Heart right ventricle (tissue), 16 donors: ENCODE measurements at regions not wholly inside any gene's neighbourhood (a gene's known extent, or its start where the extent isn't known, plus 50 kb on each side); places are given as distances from the start of the nearest gene placed in this dataset.

Experiments
- ATAC-seq, 8 donors: fragments of 200-7000 bp; cut with Tn5 transposase; one replicate each; pipeline ENCODE4 v1.9.1; 2020; ENCODE audit warnings: mild to moderate bottlenecking in 8 of 8, moderate library complexity in 8 of 8, moderate number of reproducible peaks in 1 of 8
- DNase-seq, 2 donors: peaks; one replicate each; pipeline ENCODE4 v3.0.0-alpha.2; 2020
- H3K27ac ChIP-seq, 10 donors: fragments of 200-600 bp; sonication (generic) in 2 of 10; one replicate each; pipeline versions ENCODE4 v1.5.0 to v1.8.0; 2020 to 2022; ENCODE audit warnings: mild to moderate bottlenecking in 3 of 10
- H3K27me3 ChIP-seq, 7 donors: fragments of 200-600 bp; one replicate each; pipeline ENCODE4 v1.8.0; 2021 to 2022; ENCODE audit warnings: mild to moderate bottlenecking in 2 of 7
- H3K36me3 ChIP-seq, 9 donors: fragments of 200-600 bp; sonication (generic) in 1 of 9; one replicate each; pipeline versions ENCODE4 v1.5.0 to v1.8.0; 2020 to 2022; ENCODE audit warnings: mild to moderate bottlenecking in 2 of 9
- H3K4me1 ChIP-seq, 9 donors: fragments of 200-600 bp; sonication (generic) in 1 of 9; one replicate each; pipeline versions ENCODE4 v1.5.0 to v1.8.0; 2020 to 2022; ENCODE audit warnings: mild to moderate bottlenecking in 4 of 9
- H3K4me3 ChIP-seq, 10 donors: fragments of 200-600 bp; sonication (generic) in 2 of 10; one replicate each; pipeline versions ENCODE4 v1.5.0 to v1.8.0; 2020 to 2022; ENCODE audit warnings: mild to moderate bottlenecking in 7 of 10, moderate library complexity in 2 of 10
- H3K9me3 ChIP-seq, 11 donors: fragments of 200-600 bp in 10 of 11; sonication (generic) in 2 of 11; one replicate each; pipeline versions ENCODE4 v1.5.0 to v1.8.0; 2013 to 2022; ENCODE audit warnings: mild to moderate bottlenecking in 2 of 11, control low read depth in 1 of 11, moderate library complexity in 1 of 11
- CTCF ChIP-seq, 9 donors: fragments of 200-600 bp; sonication (generic) in 2 of 9; IDR thresholded peaks; one replicate each; pipeline versions ENCODE4 v1.5.0 to v1.8.0; 2021 to 2022; ENCODE audit warnings: antibody characterized with exemption in 9 of 9, mild to moderate bottlenecking in 5 of 9, moderate library complexity in 1 of 9
- WGBS, 2 donors: extraction: QIAGEN DNeasy Blood & Tissue Kit; methylation state at CpG; one replicate each; pipeline ENCODE4 v1.1.7; 2013; ENCODE audit warnings: inconsistent platforms in 1 of 2; 5-methylcytosine and 5-hydroxymethylcytosine counted together
- intact Hi-C, 10 donors: fragments of 100-400 bp; cut with DNase I; formaldehyde crosslinking; loops; one replicate each; pipeline versions ENCODE4 v1.11.1 to v1.14.2; 2022
- donor health status: Arrhythmogenic right ventricular cardiomyopathy.
- donor health status: ischemic (EF 13 %, LVEDD 7.1; RV severe dilation, severe dysfunction).
- donor health status: healthy with polysubstance abuse.
- donor health status: DM: no; HTN: yes; CAD: no.
- donor health status: DM: no; HTN: no; CAD: no.
- donor health status: ischemic (EF 25% LVEDD 6.9; RV normal size, moderate dysfunction).
- donor health status: ischemic (EF 25% LVEDD 5.7; RV mildly dilated, moderate dysfunction).
- donor health status: healthy.
- donor health status: DM: yes; HTN: yes; CAD: no.
- donor health status: Ischemic cardiomyopathy.
- donor health status: ischemic (EF 35%, LVEDD 5.7; RV mildly dilated, moderate dysfunction).
- donor health status: nonischemic (EF 11% LVEDD 7.7; RV severe dilation, severe dysfunction).
- donor health status: DM: yes; HTN: yes; CAD: no.
- donor health status: PGD.
- donor health status: ischemic (EF 29% LVEDD 5.4; RV normal size, mild dysfunction).
- donor health status: nonischemic (EF 23%, LVEDD 6.1; RV moderate dilation, normal function).

GRCh38 chr5:103469288-103470040 is 93.1 kb downstream of the NUDT12 start:
- no peaks in the 10 kb centered on the region for H3K27me3 ChIP-seq
- H3K27ac ChIP-seq = no peak overlapping the region
- no peaks in the 10 kb centered on the region for H3K9me3 ChIP-seq
- DNase-seq (no peak), ATAC-seq (no peak)
- peaks cover 0 to 10% (median 0%) of the 10 kb centered on the region in 9 donors for H3K4me1 ChIP-seq
- intact Hi-C loops = loop anchor here in 1 of 10 donors (5.0 kb wide), 1 partner anchor 237 kb away; no protein-coding TSS in a partner anchor
- no peak for TF ChIP-seq CTCF (IDR thresholded peaks at IDR 0.05)
- no peak overlapping the region for H3K4me3 ChIP-seq
- 84 to 91% methylated on average over 3 of the region's 3 CpGs for WGBS, 2 donors
- no peaks in the 10 kb centered on the region for H3K36me3 ChIP-seq

GRCh38 chr5:103467831-103468230 is 94.8 kb downstream of the NUDT12 start:
- no peaks in the 10 kb centered on the region for H3K36me3 ChIP-seq
- no peak overlapping the region for H3K4me3 ChIP-seq
- DNase-seq (no peak), ATAC-seq (no peak)
- 82 to 86% methylated on average over 3 of the region's 3 CpGs for WGBS, 2 donors
- H3K27me3 ChIP-seq = no peaks in the 10 kb centered on the region
- peaks cover 0 to 10% (median 0%) of the 10 kb centered on the region in 9 donors for H3K4me1 ChIP-seq
- no peak overlapping the region for H3K27ac ChIP-seq
- no peaks in the 10 kb centered on the region for H3K9me3 ChIP-seq
- intact Hi-C loops = no loop called here
- TF ChIP-seq CTCF (IDR thresholded peaks at IDR 0.05) = no peak

- ATAC-seq (no peak), DNase-seq (no peak)
- Histone ChIP-seq H3K36me3 (no peaks in the 10 kb centered on the region), H3K27me3 (no peaks in the 10 kb centered on the region), H3K4me1 (peaks cover 0 to 10% (median 0%) of the 10 kb centered on the region in 9 donors), H3K27ac (no peak overlapping the region), H3K4me3 (no peak overlapping the region), H3K9me3 (no peaks in the 10 kb centered on the region)
- intact Hi-C loops = no loop called here
- no peak for TF ChIP-seq CTCF (IDR thresholded peaks at IDR 0.05)
These were observed 96.1 kb downstream of the NUDT12 start for GRCh38 chr5:103466495-103466894.

GRCh38 chr5:103465891-103466290 is 96.7 kb downstream of the NUDT12 start:
- peaks cover 0 to 10% (median 0%) of the 10 kb centered on the region in 9 donors for H3K4me1 ChIP-seq
- ATAC-seq (no peak), DNase-seq (no peak)
- no peaks in the 10 kb centered on the region for H3K9me3 ChIP-seq
- no peaks in the 10 kb centered on the region for H3K36me3 ChIP-seq
- TF ChIP-seq CTCF (IDR thresholded peaks at IDR 0.05) = no peak
- no peaks in the 10 kb centered on the region for H3K27me3 ChIP-seq
- intact Hi-C loops = no loop called here
- H3K27ac ChIP-seq = no peak overlapping the region
- no peak overlapping the region for H3K4me3 ChIP-seq
